ENCODE measurements at regions not wholly inside any gene's neighbourhood (a gene's known extent, or its start where the extent isn't known, plus 50 kb on each side); places are given as distances from the start of the nearest gene placed in this dataset.

GRCh38 chr20:1808101-1808500 lies 87.1 kb upstream of the SIRPA start:
- TF ChIP-seq CTCF (IDR thresholded peaks at IDR 0.05) (no peak), POLR2A (IDR thresholded peaks at IDR 0.05) (no peak), POLR2AphosphoS5 (IDR thresholded peaks at IDR 0.05) (no peak)

Data from prostate gland (tissue), 2 donors.